CD14-positive monocyte (primary cell): ENCODE measurements at regions not wholly inside any gene's neighbourhood (a gene's known extent, or its start where the extent isn't known, plus 50 kb on each side); places are given as distances from the start of the nearest gene placed in this dataset.

Experiments used
- DNase-seq, 3 donors: peaks; one replicate each; pipeline ENCODE4 v3.0.0-alpha.2; 2011 to 2022
- H2AFZ ChIP-seq: 2 replicates; pipeline ENCODE4 v1.6.0; 2012; ENCODE audit warnings: mild to moderate bottlenecking, low read depth, low read length, inconsistent platforms; ENCODE audit not compliant: insufficient read depth, poor library complexity, severe bottlenecking
- H3K27ac ChIP-seq, 2 donors: 1 replicate in 1 of 2; 2 replicates in 1 of 2; pipeline ENCODE4 v1.5.1; 2012 to 2013; ENCODE audit warnings: low read length in 2 of 2, control low read depth in 1 of 2, inconsistent platforms in 1 of 2, low read depth in 1 of 2, mild to moderate bottlenecking in 1 of 2
- H3K27me3 ChIP-seq, 2 donors: one replicate each; pipeline versions ENCODE4 v1.6.0 to v1.6.1; 2011 to 2013; ENCODE audit warnings: low read length in 2 of 2; ENCODE audit not compliant: control insufficient read depth in 2 of 2, insufficient read depth in 2 of 2
- H3K36me3 ChIP-seq, 2 donors: replicated peaks in 1 of 2; 1 replicate in 1 of 2; 2 replicates in 1 of 2; pipeline versions ENCODE4 v1.5.1 to v1.6.1; 2012 to 2013; ENCODE audit warnings: low read length in 2 of 2, control low read depth in 1 of 2, inconsistent platforms in 1 of 2, mild to moderate bottlenecking in 1 of 2; ENCODE audit not compliant: insufficient read depth in 2 of 2, control insufficient read depth in 1 of 2
- H3K4me1 ChIP-seq, 2 donors: 1 replicate in 1 of 2; 2 replicates in 1 of 2; pipeline versions ENCODE4 v1.5.1 to v1.6.1; 2012 to 2013; ENCODE audit warnings: low read length in 2 of 2, control low read depth in 1 of 2, inconsistent platforms in 1 of 2, mild to moderate bottlenecking in 1 of 2, moderate library complexity in 1 of 2; ENCODE audit not compliant: insufficient read depth in 2 of 2, control insufficient read depth in 1 of 2
- H3K4me2 ChIP-seq: replicated peaks from 2 replicates; pipeline ENCODE3; 2012; ENCODE audit warnings: low read length, moderate library complexity, mild to moderate bottlenecking; ENCODE audit not compliant: poor library complexity, severe bottlenecking; ENCODE audit errors: extremely low read depth
- H3K4me3 ChIP-seq, 3 experiments: fragments of 200-600 bp in 1 of 3; sonication (generic) in 1 of 3; replicated peaks in 1 of 3; 1 replicate in 2 of 3; 2 replicates in 1 of 3; pipeline ENCODE4 v1.5.1; 2011 to 2013; ENCODE audit warnings: low read length in 3 of 3, mild to moderate bottlenecking in 3 of 3, control low read depth in 2 of 3, low read depth in 2 of 3, inconsistent platforms in 1 of 3, moderate library complexity in 1 of 3
- H3K79me2 ChIP-seq: 2 replicates; pipeline ENCODE4 v1.6.0; 2012; ENCODE audit warnings: mild to moderate bottlenecking, control low read depth, inconsistent platforms, low read length, moderate library complexity; ENCODE audit not compliant: insufficient read depth
- H3K9ac ChIP-seq: 2 replicates; pipeline ENCODE4 v1.6.0; 2017; ENCODE audit warnings: low read length, mild to moderate bottlenecking; ENCODE audit not compliant: insufficient read depth, poor library complexity, severe bottlenecking
- H3K9me3 ChIP-seq, 2 donors: replicated peaks in 1 of 2; 1 replicate in 1 of 2; 2 replicates in 1 of 2; pipeline versions ENCODE4 v1.5.1 to v1.6.1; 2012 to 2013; ENCODE audit warnings: low read length in 2 of 2, control low read depth in 1 of 2; ENCODE audit not compliant: control insufficient read depth in 1 of 2, insufficient read depth in 1 of 2
- H4K20me1 ChIP-seq: 2 replicates; pipeline ENCODE4 v1.6.0; 2012; ENCODE audit warnings: mild to moderate bottlenecking, low read length, control low read depth, moderate library complexity; ENCODE audit not compliant: insufficient read depth
- H3K27ac Mint-ChIP-seq, 7 donors: one replicate each; pipeline ENCODE4 v1.8.0; 2020; ENCODE audit warnings: mild to moderate bottlenecking in 7 of 7, mixed read lengths in 7 of 7, moderate library complexity in 6 of 7, inconsistent platforms in 2 of 7
- H3K27me3 Mint-ChIP-seq, 3 donors: one replicate each; pipeline ENCODE4 v1.8.0; 2021 to 2022; ENCODE audit warnings: low read depth in 3 of 3, mild to moderate bottlenecking in 3 of 3, mixed read lengths in 3 of 3, moderate library complexity in 3 of 3, inconsistent platforms in 1 of 3
- H3K36me3 Mint-ChIP-seq, 2 donors: one replicate each; pipeline ENCODE4 v1.8.0; 2020; ENCODE audit warnings: mixed read lengths in 2 of 2, inconsistent platforms in 1 of 2, mild to moderate bottlenecking in 1 of 2
- H3K4me1 Mint-ChIP-seq: one replicate; pipeline ENCODE4 v1.8.0; 2020; ENCODE audit warnings: mild to moderate bottlenecking, mixed read lengths
- H3K4me3 Mint-ChIP-seq, 2 donors: one replicate each; pipeline ENCODE4 v1.8.0; 2020; ENCODE audit warnings: mild to moderate bottlenecking in 2 of 2, mixed read lengths in 2 of 2, moderate library complexity in 1 of 2
- H3K9me3 Mint-ChIP-seq, 7 donors: one replicate each; pipeline ENCODE4 v1.8.0; 2020 to 2022; ENCODE audit warnings: mixed read lengths in 7 of 7, mild to moderate bottlenecking in 6 of 7, moderate library complexity in 6 of 7, inconsistent platforms in 2 of 7
- CTCF ChIP-seq: fragments of 200-600 bp; IDR thresholded peaks from one replicate; pipeline ENCODE4 v1.8.0; 2022; ENCODE audit warnings: antibody characterized with exemption, mild to moderate bottlenecking
- WGBS: methylation state at CpG from one replicate; pipeline ENCODE4 v1.1.5; 2013; ENCODE audit warnings: missing lambda C conversion rate; ENCODE audit not compliant: insufficient coverage; 5-methylcytosine and 5-hydroxymethylcytosine counted together
- intact Hi-C, 2 donors: fragments of 100-400 bp; cut with micrococcal nuclease; formaldehyde crosslinking; loops; one replicate each; pipeline versions ENCODE4 v1.15.0 to v1.15.1; 2023

GRCh38 chrX:139202742-139203420, 327.7 kb upstream of the F9 start:
- Histone ChIP-seq H4K20me1 (no peaks in the 10 kb centered on the region), H3K9me3 (peaks cover 0 to 25% of the 10 kb centered on the region in 2 donors), H3K4me2 (no peak overlapping the region), H3K79me2 (no peaks in the 10 kb centered on the region), H3K9ac (no peak overlapping the region), H2AFZ (no peak overlapping the region), H3K27ac (no peak overlapping the region), H3K27me3 (peaks cover 39 to 66% of the 10 kb centered on the region in 2 donors), H3K4me3 (no peak overlapping the region), H3K4me1 (peaks cover 8 to 12% of the 10 kb centered on the region in 2 donors), H3K36me3 (no peaks in the 10 kb centered on the region)
- Mint-ChIP-seq H3K27ac (no peak overlapping the region), H3K9me3 (peaks cover 0 to 37% (median 18%) of the 10 kb centered on the region in 7 donors), H3K4me1 (peaks cover 12% of the 10 kb centered on the region), H3K36me3 (peaks cover 3 to 4% of the 10 kb centered on the region in 2 donors), H3K4me3 (peak overlapping the region in 1 of 2 donors; percentile 59), H3K27me3 (peaks cover 55 to 79% (median 64%) of the 10 kb centered on the region in 3 donors)
- intact Hi-C loops, result no loop called here
- no peak for DNase-seq
- WGBS, result 6% methylated on average over 23 of the region's 34 CpGs
- TF ChIP-seq CTCF, result no peak

GRCh38 chrX:139201924-139202323, 328.6 kb upstream of the F9 start:
- Histone ChIP-seq H3K27me3 (peaks cover 32 to 58% of the 10 kb centered on the region in 2 donors), H3K36me3 (no peaks in the 10 kb centered on the region), H3K4me3 (no peak overlapping the region), H4K20me1 (no peaks in the 10 kb centered on the region), H3K9me3 (peaks cover 0 to 25% of the 10 kb centered on the region in 2 donors), H3K9ac (no peak overlapping the region), H3K4me1 (peaks cover 8 to 12% of the 10 kb centered on the region in 2 donors), H3K79me2 (no peaks in the 10 kb centered on the region), H2AFZ (no peak overlapping the region), H3K27ac (no peak overlapping the region), H3K4me2 (no peak overlapping the region)
- 25% methylated on average over 2 of the region's 4 CpGs for WGBS
- H3K27me3 Mint-ChIP-seq, result peaks cover 52 to 75% (median 61%) of the 10 kb centered on the region in 3 donors
- H3K9me3 Mint-ChIP-seq, result peaks cover 0 to 37% (median 21%) of the 10 kb centered on the region in 7 donors
- intact Hi-C loops, result no loop called here
- peaks cover 3 to 4% of the 10 kb centered on the region in 2 donors for H3K36me3 Mint-ChIP-seq
- TF ChIP-seq CTCF, result no peak
- peaks cover 12% of the 10 kb centered on the region for H3K4me1 Mint-ChIP-seq
- H3K4me3 Mint-ChIP-seq, result peak overlapping the region in 1 of 2 donors; percentile 59
- H3K27ac Mint-ChIP-seq, result no peak overlapping the region
- no peak for DNase-seq
